ENCODE measurements at regions not wholly inside any gene's neighbourhood (a gene's known extent, or its start where the extent isn't known, plus 50 kb on each side); places are given as distances from the start of the nearest gene placed in this dataset.

DNA sequence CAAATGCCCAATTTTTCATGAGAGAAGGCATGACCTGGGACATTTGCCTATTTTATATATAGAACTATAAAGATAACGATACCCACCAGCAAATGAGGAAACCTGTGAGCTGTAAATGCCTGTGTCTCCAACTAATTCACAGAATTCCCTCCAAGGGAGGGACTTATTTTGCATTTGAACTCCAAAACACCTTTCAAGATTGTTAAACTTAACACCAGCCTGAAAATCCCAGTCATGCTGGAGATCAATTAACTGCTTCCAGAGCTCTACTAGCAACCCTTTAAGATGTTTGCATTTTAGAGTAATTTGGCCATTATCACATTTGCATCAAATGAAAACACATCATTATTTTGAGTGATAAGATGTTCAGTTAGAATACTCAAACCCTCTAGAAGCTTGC is 68.1 kb upstream of the KLHL14 start:
- no peaks in the 10 kb centered on the region for H3K9me3 ChIP-seq (ENCODE audit: insufficient read depth, low read length)
- H3K36me3 ChIP-seq (replicated peaks; ENCODE audit: low read depth, low read length) = no peaks in the 10 kb centered on the region
- no peak overlapping the region for H3K4me3 ChIP-seq (ENCODE audit: low read length)
- H3K27me3 ChIP-seq (ENCODE audit: low read depth, low read length) = no peaks in the 10 kb centered on the region
- H4K20me1 ChIP-seq (ENCODE audit: insufficient read depth, low read length) = no peaks in the 10 kb centered on the region
- no peak overlapping the region for H3K4me2 ChIP-seq (ENCODE audit: low read length)
- no peaks in the 10 kb centered on the region for H3K4me1 ChIP-seq (ENCODE audit: low read length)
- H2AFZ ChIP-seq (ENCODE audit: low read depth, low read length) = no peak overlapping the region
- H3K79me2 ChIP-seq (ENCODE audit: low read length) = no peaks in the 10 kb centered on the region
- no peak overlapping the region for H3K27ac ChIP-seq (ENCODE audit: low read length)
- H3K9ac ChIP-seq (ENCODE audit: low read length) = no peak overlapping the region
- no peak for TF ChIP-seq EZH2phosphoT487 (IDR thresholded peaks at IDR 0.05; ENCODE audit: low read depth)
- TF ChIP-seq, protein P1, sequence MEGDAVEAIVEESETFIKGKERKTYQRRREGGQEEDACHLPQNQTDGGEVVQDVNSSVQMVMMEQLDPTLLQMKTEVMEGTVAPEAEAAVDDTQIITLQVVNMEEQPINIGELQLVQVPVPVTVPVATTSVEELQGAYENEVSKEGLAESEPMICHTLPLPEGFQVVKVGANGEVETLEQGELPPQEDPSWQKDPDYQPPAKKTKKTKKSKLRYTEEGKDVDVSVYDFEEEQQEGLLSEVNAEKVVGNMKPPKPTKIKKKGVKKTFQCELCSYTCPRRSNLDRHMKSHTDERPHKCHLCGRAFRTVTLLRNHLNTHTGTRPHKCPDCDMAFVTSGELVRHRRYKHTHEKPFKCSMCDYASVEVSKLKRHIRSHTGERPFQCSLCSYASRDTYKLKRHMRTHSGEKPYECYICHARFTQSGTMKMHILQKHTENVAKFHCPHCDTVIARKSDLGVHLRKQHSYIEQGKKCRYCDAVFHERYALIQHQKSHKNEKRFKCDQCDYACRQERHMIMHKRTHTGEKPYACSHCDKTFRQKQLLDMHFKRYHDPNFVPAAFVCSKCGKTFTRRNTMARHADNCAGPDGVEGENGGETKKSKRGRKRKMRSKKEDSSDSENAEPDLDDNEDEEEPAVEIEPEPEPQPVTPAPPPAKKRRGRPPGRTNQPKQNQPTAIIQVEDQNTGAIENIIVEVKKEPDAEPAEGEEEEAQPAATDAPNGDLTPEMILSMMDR (IDR thresholded peaks at IDR 0.05; ENCODE audit: low read depth, low read length) = no peak

DNA sequence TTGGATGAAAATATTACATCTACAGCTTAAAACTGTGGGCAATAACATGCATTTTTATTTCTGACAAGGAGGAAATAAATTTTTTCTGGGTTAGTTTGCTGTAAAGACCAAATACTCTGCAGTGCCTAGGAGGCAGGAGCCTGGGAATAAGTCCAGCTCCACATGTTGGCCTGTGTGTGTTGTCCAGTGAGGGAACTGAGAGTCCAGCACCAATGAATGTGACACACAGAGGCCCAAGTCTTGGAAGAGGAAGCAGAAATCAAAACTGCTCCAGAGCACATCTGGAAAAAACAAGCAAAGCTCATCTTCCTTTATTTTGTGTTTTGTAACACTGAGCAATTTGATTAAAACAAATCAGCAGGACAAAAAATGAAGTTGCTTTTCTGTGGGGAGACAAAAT is 63.1 kb upstream of the KLHL14 start:
- TF ChIP-seq EZH2phosphoT487 (IDR thresholded peaks at IDR 0.05; ENCODE audit: low read depth) = no peak
- TF ChIP-seq, protein P1 (IDR thresholded peaks at IDR 0.05; ENCODE audit: low read depth, low read length) = no peak

DNA sequence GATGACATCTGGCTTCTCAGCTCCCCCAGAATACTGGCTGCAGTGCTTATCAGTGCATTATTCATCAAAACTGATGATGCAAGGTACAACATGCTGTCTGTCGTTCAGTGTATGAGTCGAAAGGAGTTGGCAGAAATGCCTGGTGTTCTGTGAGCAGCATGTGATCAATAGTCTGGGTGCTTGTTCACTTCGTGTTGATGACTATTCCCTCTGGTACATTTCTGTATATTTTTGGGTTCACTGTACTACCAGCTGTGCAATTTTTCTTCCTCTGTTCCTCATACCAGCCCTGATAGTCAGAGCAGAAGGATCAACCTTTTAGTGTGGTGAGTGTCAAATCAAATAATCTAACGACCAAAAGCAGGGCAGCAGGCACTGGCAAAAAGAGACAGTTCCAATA is 59.0 kb upstream of the KLHL14 start:
- Histone ChIP-seq H3K36me3 (replicated peaks; ENCODE audit: low read depth, low read length) (no peaks in the 10 kb centered on the region), H3K4me2 (ENCODE audit: low read length) (no peak overlapping the region), H3K27ac (ENCODE audit: low read length) (no peak overlapping the region), H3K4me3 (ENCODE audit: low read length) (no peak overlapping the region), H3K9me3 (ENCODE audit: insufficient read depth, low read length) (no peaks in the 10 kb centered on the region), H2AFZ (ENCODE audit: low read depth, low read length) (no peak overlapping the region), H3K9ac (ENCODE audit: low read length) (no peak overlapping the region), H3K4me1 (ENCODE audit: low read length) (peaks cover 7% of the 10 kb centered on the region), H3K27me3 (ENCODE audit: low read depth, low read length) (no peaks in the 10 kb centered on the region), H3K79me2 (ENCODE audit: low read length) (no peaks in the 10 kb centered on the region), H4K20me1 (ENCODE audit: insufficient read depth, low read length) (no peaks in the 10 kb centered on the region)
- no peak for TF ChIP-seq EZH2phosphoT487 (IDR thresholded peaks at IDR 0.05; ENCODE audit: low read depth)
- TF ChIP-seq, protein P1 (IDR thresholded peaks at IDR 0.05; ENCODE audit: low read depth, low read length) = no peak

More for the DNA sequence above, 63.1 kb upstream of the KLHL14 start:
- no peak overlapping the region for H2AFZ ChIP-seq (ENCODE audit: low read depth, low read length)
- H3K4me3 ChIP-seq (ENCODE audit: low read length) = no peak overlapping the region
- no peaks in the 10 kb centered on the region for H3K4me1 ChIP-seq (ENCODE audit: low read length)
- no peak overlapping the region for H3K4me2 ChIP-seq (ENCODE audit: low read length)
- no peaks in the 10 kb centered on the region for H3K36me3 ChIP-seq (replicated peaks; ENCODE audit: low read depth, low read length)
- no peak overlapping the region for H3K9ac ChIP-seq (ENCODE audit: low read length)
- no peaks in the 10 kb centered on the region for H4K20me1 ChIP-seq (ENCODE audit: insufficient read depth, low read length)
- H3K27me3 ChIP-seq (ENCODE audit: low read depth, low read length) = no peaks in the 10 kb centered on the region
- no peaks in the 10 kb centered on the region for H3K79me2 ChIP-seq (ENCODE audit: low read length)
- H3K9me3 ChIP-seq (ENCODE audit: insufficient read depth, low read length) = no peaks in the 10 kb centered on the region
- no peak overlapping the region for H3K27ac ChIP-seq (ENCODE audit: low read length)

DNA sequence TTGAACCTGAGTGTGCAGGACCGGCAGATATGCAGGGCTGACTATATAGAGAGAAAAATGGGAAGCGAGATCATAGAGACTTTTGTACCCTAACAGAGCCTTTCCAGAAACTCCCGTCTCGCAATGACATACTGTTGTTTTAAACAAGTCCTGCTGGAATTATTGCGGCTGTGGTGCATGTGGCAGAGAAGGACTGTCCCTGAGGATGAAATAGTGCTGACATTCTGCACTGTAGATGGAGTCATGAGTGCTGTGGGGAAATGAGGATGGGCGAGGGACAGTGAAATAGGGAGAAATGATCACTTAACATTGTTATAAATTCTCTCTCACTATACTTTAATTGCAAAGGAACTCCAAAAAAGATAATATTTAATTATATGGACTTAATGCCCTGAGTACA is 50.4 kb upstream of the KLHL14 start:
- TF ChIP-seq EZH2phosphoT487 (IDR thresholded peaks at IDR 0.05; ENCODE audit: low read depth) = no peak
- TF ChIP-seq, protein P1 (IDR thresholded peaks at IDR 0.05; ENCODE audit: low read depth, low read length) = no peak
- no peak overlapping the region for H3K9ac ChIP-seq (ENCODE audit: low read length)
- no peaks in the 10 kb centered on the region for H3K79me2 ChIP-seq (ENCODE audit: low read length)
- no peaks in the 10 kb centered on the region for H3K27me3 ChIP-seq (ENCODE audit: low read depth, low read length)
- H3K36me3 ChIP-seq (replicated peaks; ENCODE audit: low read depth, low read length) = no peaks in the 10 kb centered on the region
- no peak overlapping the region for H3K4me3 ChIP-seq (ENCODE audit: low read length)
- H2AFZ ChIP-seq (ENCODE audit: low read depth, low read length) = no peak overlapping the region
- peaks cover 7% of the 10 kb centered on the region for H3K4me1 ChIP-seq (ENCODE audit: low read length)
- no peaks in the 10 kb centered on the region for H4K20me1 ChIP-seq (ENCODE audit: insufficient read depth, low read length)
- H3K4me2 ChIP-seq (ENCODE audit: low read length) = no peak overlapping the region
- no peaks in the 10 kb centered on the region for H3K9me3 ChIP-seq (ENCODE audit: insufficient read depth, low read length)
- no peak overlapping the region for H3K27ac ChIP-seq (ENCODE audit: low read length)

Data from OCI-LY3 (cell line).